HepG2 (cell line): ENCODE measurements at regions not wholly inside any gene's neighbourhood (a gene's known extent, or its start where the extent isn't known, plus 50 kb on each side); places are given as distances from the start of the nearest gene placed in this dataset.

Experiments
- ADNP ChIP-seq: sonication (generic); formaldehyde crosslinking; IDR thresholded peaks from 2 replicates; pipeline ENCODE4 v1.4.0; 2020; ENCODE audit warnings: missing genetic modification reagents
- ZNF274 ChIP-seq: sonication (generic); formaldehyde crosslinking; IDR thresholded peaks from 2 replicates; pipeline ENCODE4 v1.5.1; 2020; ENCODE audit warnings: mild to moderate bottlenecking, missing genetic modification reagents

DNA sequence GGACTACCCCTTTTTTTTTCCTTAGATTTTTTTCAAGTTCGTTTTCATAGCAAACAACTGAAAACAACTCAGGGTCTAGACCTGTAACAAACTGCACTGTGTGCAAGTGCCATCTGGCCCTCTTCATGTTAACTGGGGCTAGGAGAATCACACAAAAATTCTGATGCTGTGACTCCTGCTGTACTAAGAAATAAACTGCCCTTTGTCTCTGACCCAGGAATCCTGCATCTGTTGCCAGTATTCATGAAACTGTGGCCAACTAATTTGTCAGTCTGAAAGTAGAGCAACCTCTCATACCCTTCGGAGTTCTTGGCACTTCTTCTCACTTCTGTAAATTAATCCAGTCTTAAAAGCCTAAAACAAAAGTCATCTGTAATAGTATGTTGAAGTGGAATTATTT, 218.4 kb upstream of the PCDH15 start:
- no peak for TF ChIP-seq ADNP (CRISPR knock-in tag)
- no peak for TF ChIP-seq ZNF274 (CRISPR knock-in tag)
